Erythroblast (primary cell): ENCODE measurements at regions not wholly inside any gene's neighbourhood (a gene's known extent, or its start where the extent isn't known, plus 50 kb on each side); places are given as distances from the start of the nearest gene placed in this dataset.

Source experiments
- GATA1 ChIP-seq: IDR thresholded peaks from 2 replicates; pipeline ENCODE4 v1.6.1; 2011; ENCODE audit warnings: low read depth, mild to moderate bottlenecking, control low read depth, low read length, moderate library complexity
- POLR2A ChIP-seq: IDR thresholded peaks from 2 replicates; pipeline ENCODE4 v1.6.1; 2011; ENCODE audit warnings: mild to moderate bottlenecking, low read length

GRCh38 chr4:96407225-96407624 lies 567.3 kb downstream of the PDHA2 start:
- no peak for TF ChIP-seq POLR2A
- no peak for TF ChIP-seq GATA1
